Colonic mucosa (tissue), 4 donors: ENCODE measurements at regions not wholly inside any gene's neighbourhood (a gene's known extent, or its start where the extent isn't known, plus 50 kb on each side); places are given as distances from the start of the nearest gene placed in this dataset.

Experiments
- DNase-seq: peaks from one replicate; pipeline ENCODE4 v3.0.0-alpha.2; 2020
- H3K27ac ChIP-seq: fragments of 200-600 bp; one replicate; pipeline ENCODE4 v1.8.0; 2021
- H3K27me3 ChIP-seq: fragments of 200-600 bp; one replicate; pipeline ENCODE4 v1.8.0; 2021
- H3K36me3 ChIP-seq: fragments of 200-600 bp; one replicate; pipeline ENCODE4 v1.8.0; 2021
- H3K4me1 ChIP-seq: fragments of 200-600 bp; one replicate; pipeline ENCODE4 v1.8.0; 2021; ENCODE audit warnings: mild to moderate bottlenecking
- H3K4me3 ChIP-seq: fragments of 200-600 bp; one replicate; pipeline ENCODE4 v1.8.0; 2021
- H3K9ac ChIP-seq, 2 donors: one replicate each; pipeline ENCODE4 v1.7.0; 2013; ENCODE audit warnings: control low read depth in 2 of 2, low read depth in 2 of 2, low read length in 2 of 2
- H3K9me3 ChIP-seq: fragments of 200-600 bp; one replicate; pipeline ENCODE4 v1.8.0; 2021
- CTCF ChIP-seq: fragments of 200-600 bp; IDR thresholded peaks from one replicate; pipeline ENCODE4 v1.8.0; 2022; ENCODE audit warnings: antibody characterized with exemption, mild to moderate bottlenecking
- intact Hi-C: fragments of 100-400 bp; cut with DNase I; formaldehyde crosslinking; loops from one replicate; pipeline ENCODE4 v1.14.1; 2022
- donor health status: healthy.
- donor health status: DM: no; HTN: no; CAD: no.
- donor health status: DM: no; HTN: no; CAD: no.

- Histone ChIP-seq H3K27me3 (no peaks in the 10 kb centered on the region), H3K9me3 (no peaks in the 10 kb centered on the region), H3K9ac (no peak overlapping the region), H3K4me3 (no peak overlapping the region), H3K36me3 (no peaks in the 10 kb centered on the region), H3K27ac (no peak overlapping the region), H3K4me1 (no peaks in the 10 kb centered on the region)
- no peak for DNase-seq
- intact Hi-C loops, result no loop called here
- no peak for TF ChIP-seq CTCF
Measured at GRCh38 chr2:71952572-71953188, 195.0 kb downstream of the CYP26B1 start.

- Histone ChIP-seq H3K9ac (no peak overlapping the region), H3K4me1 (no peaks in the 10 kb centered on the region), H3K27ac (no peak overlapping the region), H3K4me3 (no peak overlapping the region), H3K27me3 (no peaks in the 10 kb centered on the region), H3K9me3 (no peaks in the 10 kb centered on the region), H3K36me3 (no peaks in the 10 kb centered on the region)
- intact Hi-C loops, result no loop called here
- no peak for DNase-seq
- TF ChIP-seq CTCF, result no peak
Measured at GRCh38 chr2:71951718-71952404, 195.8 kb downstream of the CYP26B1 start.

DNA sequence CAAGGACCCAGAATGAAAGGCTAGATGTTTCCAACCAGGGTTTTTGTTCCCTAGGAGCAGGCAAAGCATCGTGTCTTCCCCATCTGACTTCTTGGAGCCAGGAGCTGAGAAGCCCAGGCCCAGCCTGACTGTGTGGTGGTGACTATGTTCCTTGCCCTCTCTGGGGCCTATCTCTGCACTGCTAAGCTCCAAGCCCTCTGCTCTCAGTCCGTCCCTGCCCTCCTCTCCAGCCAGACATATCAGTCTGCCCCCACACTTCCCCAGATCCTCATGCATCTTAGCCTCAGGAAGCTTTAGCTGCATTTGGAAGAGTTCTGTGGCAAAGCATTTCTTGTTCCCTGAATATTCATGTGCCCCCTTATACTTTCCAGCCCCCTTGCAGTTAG is 196.6 kb downstream of the CYP26B1 start:
- Histone ChIP-seq H3K4me3 (no peak overlapping the region), H3K9me3 (no peaks in the 10 kb centered on the region), H3K36me3 (no peaks in the 10 kb centered on the region), H3K4me1 (no peaks in the 10 kb centered on the region), H3K9ac (no peak overlapping the region), H3K27ac (no peak overlapping the region), H3K27me3 (no peaks in the 10 kb centered on the region)
- intact Hi-C loops, result no loop called here
- DNase-seq, result no peak
- no peak for TF ChIP-seq CTCF

GRCh38 chr2:71950256-71951082 is 197.2 kb downstream of the CYP26B1 start:
- no peaks in the 10 kb centered on the region for H3K9me3 ChIP-seq
- H3K4me1 ChIP-seq, result no peaks in the 10 kb centered on the region
- intact Hi-C loops, result no loop called here
- H3K4me3 ChIP-seq, result no peak overlapping the region
- H3K27me3 ChIP-seq, result no peaks in the 10 kb centered on the region
- no peak overlapping the region for H3K9ac ChIP-seq
- no peak for TF ChIP-seq CTCF
- DNase-seq, result no peak
- no peak overlapping the region for H3K27ac ChIP-seq
- H3K36me3 ChIP-seq, result no peaks in the 10 kb centered on the region

DNA sequence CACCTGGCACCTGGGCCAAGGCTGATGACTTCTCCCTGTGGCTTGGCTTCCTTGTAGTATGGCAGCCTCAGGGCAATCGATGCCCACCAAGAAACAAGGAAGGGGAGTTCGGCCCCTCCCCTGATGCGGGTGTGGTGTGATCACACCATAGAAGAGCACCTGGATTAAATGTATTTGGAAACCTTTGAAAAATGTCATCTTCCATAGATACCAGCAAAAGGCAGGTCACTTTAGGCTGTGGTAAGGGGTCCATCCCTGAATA is 198.2 kb downstream of the CYP26B1 start:
- TF ChIP-seq CTCF, result no peak
- Histone ChIP-seq H3K9ac (no peak overlapping the region), H3K27ac (no peak overlapping the region), H3K4me3 (no peak overlapping the region), H3K27me3 (no peaks in the 10 kb centered on the region), H3K9me3 (no peaks in the 10 kb centered on the region), H3K4me1 (no peaks in the 10 kb centered on the region), H3K36me3 (no peaks in the 10 kb centered on the region)
- no peak for DNase-seq
- intact Hi-C loops, result no loop called here
